Activated T-cell treated with anti-CD3 and anti-CD28 coated beads, Interleukin-2, amount 50 U/mL, for 48 hours (primary cell): ENCODE measurements at regions not wholly inside any gene's neighbourhood (a gene's known extent, or its start where the extent isn't known, plus 50 kb on each side); places are given as distances from the start of the nearest gene placed in this dataset.
"Not testable (repeated sequence)": the region's sequence is repeated elsewhere in the genome, so short reads cannot be mapped to it uniquely, and the experiment has no call there.

Experiments
- DNase-seq, 2 experiments: peaks; one replicate each; pipeline ENCODE4 v3.0.0-alpha.2; 2020

DNA sequence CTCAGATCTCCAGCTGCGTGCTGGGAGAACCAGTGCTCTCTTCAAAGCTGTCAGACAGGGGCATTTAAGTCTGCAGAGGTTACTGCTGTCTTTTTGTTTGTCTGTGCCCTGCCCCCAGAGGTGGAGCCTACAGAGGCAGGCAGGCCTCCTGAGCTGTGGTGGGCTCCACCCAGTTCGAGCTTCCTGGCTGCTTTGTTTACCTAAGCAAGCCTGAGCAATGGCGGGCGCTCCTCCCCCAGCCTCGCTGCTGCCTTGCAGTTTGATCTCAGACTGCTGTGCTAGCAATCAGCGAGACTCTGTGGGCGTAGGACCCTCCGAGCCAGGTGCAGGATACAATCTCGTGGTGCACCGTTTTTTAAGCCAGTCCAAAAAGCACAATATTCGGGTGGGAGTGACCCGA is 864.4 kb downstream of the GBE1 start:
- DNase-seq: not testable (repeated sequence)

DNA sequence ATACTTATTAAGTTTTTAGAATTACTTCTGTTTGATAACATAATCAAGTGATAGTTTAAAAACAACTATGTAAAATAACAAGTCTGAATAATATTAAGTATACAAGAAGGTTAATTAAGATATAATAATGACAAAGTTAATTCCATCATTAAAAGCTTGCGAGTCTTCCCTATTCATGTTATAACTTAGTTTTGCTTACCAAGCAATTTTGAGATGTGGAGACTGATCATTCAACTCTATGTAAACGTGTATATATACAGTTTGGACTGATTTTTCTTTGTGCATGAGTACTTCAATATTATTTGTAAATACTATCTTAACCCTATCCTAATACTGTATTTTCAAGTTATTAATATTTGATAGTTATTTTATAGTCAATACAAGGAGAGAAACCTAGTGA is 870.9 kb downstream of the GBE1 start:
- DNase-seq: no peak

DNA sequence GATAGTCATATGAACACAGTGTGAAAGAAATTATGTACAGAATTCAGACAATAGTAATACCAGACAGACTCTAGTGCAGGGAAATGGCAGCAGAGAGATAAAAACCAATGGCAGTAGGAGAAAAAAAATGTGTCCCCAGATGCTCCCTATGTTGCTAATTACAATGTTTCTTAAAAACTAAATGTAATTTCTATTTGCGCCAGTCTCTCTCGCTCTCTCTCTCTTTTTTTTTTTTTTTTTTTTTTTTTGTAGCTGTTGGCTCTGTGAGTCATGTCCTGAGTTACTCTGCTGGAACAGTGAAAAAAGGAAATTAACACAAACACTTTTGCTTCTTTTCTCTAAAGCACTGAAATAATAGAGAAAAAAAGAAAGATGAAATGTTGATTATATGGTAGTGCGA is 871.9 kb downstream of the GBE1 start:
- DNase-seq: no peak

DNA sequence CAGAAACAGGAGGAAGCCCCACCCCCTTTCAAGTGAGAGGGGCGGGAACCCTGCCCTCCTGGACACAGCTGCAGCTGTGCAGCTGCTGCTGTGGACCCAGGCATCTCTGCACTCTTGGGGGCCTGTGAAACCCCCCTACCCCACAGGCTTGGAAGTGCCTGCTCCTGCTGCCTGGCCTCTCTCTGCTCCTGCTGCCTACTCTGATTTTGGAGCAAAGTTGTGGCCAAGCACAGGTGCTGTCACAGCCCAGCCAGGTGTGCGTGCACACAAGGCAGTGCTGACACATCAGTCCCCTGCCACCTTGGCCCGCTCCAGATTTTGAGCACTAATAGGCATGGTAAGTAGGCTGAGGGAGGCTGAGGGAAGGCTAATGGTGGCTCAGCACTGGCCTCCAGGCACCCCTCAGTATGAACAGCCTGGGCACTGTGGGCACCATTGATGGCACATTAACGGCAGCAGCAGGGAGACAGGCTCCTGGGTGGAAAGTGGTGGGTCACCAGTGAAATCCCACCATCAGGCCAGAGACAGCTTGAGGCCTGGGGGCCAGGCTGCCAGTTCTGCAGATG is 890.9 kb downstream of the GBE1 start:
- DNase-seq: no peak

DNA sequence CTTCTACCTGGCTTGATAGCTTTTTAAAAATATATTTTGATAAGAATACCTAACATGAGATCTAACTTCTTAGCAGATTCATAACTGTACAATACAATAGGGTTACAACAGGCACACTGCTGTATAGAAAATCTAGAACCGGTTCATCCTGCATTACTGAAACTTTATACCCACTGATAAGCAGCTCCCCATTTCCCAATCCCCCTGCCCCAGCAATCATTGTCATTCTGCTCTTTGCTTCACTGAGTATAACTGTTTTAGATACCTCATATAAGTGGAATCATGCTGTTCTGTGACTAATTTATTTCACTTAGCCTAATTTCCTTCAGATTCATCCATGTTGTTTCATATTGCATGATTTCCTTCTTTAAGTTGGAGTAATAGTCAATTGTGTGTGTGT is 906.0 kb downstream of the GBE1 start:
- no peak for DNase-seq

DNA sequence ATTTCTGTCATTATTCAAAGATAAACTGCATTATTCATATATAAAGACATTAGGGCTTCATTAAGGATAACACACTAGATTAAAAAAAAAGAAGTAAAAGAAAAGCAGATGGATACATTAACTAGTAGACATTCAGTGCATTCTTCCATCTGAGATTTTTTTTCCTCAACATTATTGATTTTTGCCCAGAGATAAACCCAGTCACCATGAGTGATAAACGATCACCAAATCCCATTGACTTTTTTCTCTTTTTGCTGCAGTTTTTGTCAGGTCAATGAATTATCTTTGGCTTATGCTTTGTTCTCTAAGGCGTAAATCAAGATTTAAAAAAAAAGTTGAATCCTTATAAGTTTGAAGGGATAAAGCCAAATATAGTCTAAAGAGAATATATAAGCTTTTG is 925.0 kb downstream of the GBE1 start:
- no peak for DNase-seq

DNA sequence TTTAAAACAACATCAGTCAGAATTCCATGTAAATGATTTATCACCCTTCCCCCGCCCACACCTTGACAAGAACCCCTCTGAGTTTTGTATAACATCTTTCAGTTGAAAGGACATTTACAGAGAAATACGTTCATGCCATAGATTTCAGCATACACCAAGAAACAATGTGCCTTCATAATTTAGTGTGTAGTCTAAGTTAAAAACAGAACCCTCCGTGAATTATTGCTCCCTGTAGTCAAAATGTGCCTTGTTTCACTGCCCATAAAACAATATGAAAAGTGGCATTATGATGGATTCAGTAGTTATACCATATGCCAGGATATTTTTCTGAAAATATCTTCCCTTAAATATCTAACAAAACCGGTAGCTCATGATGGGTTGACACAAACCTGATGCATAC is 953.9 kb downstream of the GBE1 start:
- DNase-seq: no peak

DNA sequence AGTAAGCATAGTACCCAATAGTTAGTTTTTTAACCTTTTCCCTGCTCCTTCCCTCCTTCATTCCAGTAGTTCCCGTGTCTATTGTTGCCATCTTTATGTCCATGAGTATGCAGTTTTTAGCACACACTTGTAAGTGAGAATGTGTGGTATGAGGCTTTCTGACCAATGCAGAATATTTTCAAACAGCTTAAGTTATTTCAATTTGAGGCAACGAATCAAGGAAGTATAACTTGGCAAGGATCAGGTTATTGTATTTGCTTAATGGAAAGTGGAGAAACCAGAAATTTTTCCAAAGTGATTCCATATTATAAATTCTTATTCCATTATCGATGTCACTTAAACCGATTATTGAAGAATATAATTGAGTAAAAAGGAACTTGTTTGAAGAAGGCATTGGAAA is 954.8 kb downstream of the GBE1 start:
- DNase-seq: no peak

DNA sequence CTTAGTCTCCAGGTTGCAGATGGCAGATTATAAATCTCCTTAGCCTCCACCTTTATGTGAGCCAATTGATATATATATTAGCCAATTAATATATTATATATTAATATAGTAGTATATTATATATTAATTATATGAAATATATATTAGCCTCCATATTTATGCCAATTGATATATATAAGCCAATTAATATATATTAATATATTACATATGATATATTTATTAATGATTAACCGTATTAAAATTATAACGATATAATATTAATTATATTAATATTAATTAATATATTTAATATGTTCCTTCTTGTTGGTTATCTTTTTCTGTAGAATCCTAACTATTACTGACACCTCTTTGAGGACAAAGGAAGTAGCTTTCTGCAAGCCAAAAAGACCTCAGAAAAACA is 972.5 kb downstream of the GBE1 start:
- no peak for DNase-seq

DNA sequence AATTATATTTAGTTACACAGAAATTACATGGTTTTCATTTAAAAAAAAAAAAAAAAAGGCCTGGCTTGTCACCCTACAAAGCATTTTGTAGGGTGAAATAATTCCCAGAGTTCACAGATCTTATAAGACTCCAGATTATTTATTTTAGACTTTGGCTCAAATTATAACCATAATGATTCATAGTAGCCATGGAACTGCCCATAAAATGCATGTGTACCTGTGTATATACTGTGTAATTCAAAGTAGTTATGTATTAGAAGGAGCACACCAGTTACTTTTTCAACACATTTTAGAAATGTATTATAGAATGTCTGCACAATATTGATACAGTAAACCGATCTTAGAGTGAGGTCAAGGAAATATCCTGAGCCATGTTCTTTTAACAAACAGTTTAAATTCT is 975.6 kb downstream of the GBE1 start:
- DNase-seq: no peak

DNA sequence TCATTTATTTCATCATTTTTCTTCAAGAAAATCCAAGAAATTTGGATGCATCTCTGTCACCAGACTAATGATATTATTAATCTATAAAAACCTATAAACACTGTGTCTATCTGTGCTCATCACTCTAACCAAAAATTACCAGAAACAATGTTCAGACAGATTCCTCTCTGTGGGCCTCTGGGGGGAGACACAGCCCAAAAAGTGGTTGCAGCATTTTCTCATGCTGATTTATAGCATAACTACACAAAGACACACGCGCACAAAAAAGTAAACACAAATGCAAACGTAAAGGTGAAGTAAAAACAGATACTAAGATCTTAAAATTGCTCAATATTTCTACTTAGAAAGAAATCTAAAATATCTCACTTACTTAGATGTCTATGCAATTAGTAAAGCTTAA is 976.0 kb downstream of the GBE1 start:
- no peak for DNase-seq

DNA sequence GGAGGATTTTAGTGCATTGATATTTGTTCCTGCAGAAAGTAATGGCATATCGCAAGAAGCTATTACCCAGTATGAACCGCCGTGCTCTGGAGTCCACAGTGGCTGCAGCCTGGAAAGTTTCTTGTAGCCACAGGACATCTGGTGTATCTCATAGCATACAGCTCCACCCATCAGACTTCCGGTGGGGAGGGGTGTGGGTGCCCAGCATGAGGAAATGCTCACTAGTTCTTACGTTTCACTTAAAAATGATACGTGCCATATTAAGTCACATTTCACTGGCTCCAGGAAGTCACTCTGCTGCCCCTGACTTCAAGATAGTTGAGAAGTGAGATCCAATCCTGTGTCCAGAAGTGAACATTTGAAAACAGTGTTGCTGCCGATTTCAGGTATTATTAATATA is 990.4 kb downstream of the GBE1 start:
- DNase-seq: no peak

DNA sequence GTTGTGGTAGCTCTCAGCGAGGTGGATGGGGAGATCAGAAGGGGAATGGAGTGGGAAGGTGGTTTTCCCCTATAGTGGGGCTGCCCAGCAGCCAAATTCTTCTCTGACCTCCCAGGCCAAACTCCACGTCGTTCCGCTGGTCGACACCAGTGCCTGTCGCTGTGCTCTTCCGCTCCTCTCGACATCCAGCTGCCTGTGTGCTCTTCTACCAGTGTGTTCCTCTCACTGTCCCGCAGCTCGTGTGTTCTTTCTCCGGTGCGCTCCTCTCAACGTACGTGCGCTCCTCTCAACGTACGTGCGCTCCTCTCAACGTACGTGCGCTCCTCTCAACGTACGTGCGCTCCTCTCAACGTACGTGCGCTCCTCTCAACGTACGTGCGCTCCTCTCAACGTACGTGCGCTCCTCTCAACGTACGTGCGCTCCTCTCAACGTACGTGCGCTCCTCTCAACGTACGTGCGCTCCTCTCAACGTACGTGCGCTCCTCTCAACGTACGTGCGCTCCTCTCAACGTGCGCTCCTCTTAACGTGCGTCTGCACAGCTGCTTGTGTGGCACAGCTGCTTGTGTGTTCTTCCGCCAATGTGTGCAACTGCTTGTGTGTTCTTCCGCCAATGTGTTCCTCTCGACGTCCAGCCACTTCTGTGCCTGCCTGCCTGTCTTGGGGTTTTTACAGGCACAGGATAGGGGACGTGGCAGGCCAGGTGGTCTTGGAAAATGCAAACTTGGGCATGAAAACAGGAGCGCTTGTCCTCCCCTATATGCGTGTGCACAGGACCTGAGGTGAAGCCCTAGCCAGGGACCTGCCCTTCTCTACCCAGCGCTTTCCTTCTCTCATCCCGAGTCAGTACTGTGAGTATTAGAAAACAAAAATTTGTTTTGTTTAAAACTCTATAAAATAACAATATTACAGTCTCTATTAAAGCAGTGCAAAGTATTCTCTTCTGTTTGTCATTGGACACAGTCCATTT is 991.1 kb downstream of the GBE1 start:
- DNase-seq: no peak

DNA sequence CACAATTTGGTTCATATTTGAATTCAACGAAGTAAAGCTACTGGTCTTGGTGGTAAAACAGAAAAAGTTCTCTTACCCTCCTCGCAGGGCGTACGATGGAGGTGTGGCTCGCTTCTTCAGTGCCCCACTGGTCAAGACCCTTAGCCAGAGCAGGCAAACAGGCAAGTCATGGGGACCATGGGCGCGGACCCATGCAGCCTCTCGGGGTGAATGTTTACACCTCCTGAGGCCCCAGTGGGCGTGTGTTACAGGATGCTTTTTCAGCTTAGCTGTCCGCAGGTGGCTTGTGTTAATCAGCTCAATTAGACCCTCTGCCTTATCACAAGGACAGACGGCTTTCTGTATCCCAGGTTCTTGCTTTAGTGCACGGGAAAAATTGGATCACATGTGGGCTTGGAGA is 991.8 kb downstream of the GBE1 start:
- no peak for DNase-seq

DNA sequence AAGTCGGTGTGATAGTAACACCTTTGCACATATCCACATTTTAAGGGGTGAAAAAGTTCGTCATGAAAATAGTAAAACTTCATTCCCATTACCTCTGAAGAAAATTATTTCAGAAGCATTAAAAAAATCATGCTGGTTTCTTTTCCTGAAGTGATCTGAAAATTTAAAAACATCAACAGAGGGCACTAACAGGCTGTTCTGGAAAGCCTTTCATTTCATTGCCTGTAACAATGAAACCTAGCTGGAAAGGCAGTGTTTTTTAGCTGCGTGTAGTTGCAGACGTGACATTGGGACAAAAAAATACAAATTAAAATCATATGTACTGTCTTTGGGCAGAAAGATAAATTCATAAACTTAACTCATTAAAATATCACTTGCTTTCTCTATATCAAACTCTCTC is 993.8 kb downstream of the GBE1 start:
- DNase-seq: no peak

DNA sequence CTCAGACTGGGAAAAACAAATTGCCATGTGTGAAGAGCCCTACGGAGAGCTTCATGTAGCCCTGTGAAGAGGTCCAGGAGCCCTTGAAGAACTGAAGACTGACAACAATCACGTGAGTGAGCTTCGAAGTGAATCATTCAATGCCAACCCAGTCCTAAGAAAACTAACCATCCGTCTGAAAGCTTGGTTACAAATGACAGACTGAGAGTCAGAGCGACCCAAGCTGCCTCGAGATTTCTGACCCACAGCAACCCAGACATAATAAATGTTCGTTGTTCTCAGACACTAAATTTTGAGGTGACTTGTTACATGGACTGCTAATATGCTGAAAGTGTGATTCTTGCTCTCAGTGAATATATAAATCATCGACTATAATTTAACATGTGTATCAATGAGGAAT is 987.2 kb upstream of the ROBO1 start:
- DNase-seq: no peak

DNA sequence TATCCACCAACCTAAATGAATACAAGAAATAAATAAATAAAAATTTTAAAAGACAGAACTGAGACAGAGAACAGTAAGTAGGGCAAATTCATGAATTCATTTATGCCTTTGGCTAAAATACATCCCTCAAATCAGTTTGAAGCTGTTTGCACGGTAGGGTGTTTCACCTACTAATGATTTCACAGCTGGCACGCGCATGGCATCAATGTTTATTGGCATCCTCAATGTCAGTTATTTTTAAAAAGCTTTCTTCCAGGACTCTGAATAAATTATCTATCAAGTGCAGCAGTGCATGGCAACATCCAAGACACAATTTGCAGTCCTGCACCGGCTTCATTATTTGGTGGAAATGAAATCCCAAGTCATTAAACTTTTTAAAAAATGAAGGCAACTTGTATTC is 985.2 kb upstream of the ROBO1 start:
- DNase-seq: no peak

DNA sequence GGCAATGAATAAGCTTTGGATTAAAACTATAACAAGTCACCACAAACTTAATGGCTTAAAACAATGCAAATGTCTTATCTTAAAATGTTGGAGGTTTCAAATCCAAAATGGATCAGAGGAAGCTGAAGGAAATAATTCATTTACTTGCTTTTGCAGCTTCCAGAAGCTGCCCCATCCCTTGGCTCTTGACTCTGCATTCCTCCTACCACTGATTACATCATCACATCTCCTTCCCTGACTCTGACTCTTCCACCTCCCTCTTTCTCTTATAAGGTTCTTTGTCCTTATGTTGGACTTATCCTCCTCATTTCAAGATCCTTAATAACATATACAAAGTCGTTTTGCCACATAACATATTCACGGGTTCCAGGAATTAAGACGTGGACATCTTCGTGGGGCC is 982.8 kb upstream of the ROBO1 start:
- no peak for DNase-seq

DNA sequence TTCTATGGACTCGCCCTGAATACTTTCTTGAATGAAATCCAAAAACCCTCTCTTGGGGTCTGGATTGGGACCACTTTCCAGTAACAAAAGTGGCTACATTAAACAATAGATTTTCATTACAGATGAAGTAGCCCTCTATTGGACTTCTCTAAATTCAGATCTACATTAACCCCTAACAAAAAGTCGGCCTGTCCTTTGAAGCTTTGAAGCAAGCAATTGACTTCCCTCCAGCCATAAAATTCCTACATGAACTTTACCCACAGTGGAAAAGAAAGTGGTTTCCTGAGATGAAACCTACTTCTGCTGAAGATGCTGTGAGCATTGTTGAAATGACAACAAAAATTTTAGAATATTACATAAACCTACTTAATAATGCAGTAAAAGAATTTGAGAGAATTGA is 967.1 kb upstream of the ROBO1 start:
- no peak for DNase-seq

DNA sequence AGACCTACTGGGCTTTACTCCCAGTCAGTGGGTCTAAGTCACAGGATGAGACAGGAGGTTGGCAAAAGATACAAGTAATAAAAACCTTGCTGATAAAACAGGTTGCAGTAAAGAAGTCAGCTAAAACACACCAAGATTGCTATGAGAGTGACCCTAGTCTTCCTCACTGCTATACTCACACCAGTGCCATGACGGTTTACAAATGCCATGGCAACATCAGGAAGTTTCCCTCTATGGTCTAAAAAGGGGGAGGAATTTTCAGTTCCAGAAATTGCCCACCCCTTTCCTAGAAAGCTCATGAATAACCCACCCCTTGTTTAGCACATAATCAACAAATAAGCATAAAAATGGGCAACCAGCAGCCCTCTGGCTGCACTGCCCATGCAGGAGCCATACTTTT is 966.7 kb upstream of the ROBO1 start:
- DNase-seq: no peak

DNA sequence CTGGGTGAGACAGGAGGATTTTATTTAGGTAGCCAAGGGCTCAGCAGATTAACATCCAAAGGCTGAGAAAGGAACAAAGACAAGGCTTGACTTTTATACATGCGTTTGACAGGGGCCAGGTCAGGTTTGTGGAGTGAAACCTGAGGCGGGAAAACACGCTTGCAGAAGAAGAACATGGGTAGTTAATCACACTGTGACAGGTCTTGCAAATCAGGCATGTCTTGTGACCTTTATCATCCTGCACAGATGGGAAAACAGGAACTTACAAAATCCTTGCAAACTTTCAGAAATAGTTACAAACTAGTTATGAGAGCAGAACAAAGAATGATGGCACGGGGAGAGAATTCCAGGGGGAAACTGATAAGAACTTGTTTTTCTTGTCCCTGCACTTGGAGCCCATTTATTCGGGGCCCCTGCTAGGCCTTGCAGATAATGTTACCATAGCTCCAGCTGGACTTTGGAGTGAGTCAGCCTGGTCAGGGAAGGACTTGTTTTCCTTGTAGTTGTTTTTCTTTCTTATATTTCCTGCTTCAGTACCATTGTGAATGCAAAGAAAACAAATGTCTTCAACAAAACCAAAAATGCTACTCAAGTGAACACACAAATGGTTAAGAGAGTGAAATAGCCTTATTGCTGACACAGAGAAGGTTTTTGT is 965.9 kb upstream of the ROBO1 start:
- no peak for DNase-seq

DNA sequence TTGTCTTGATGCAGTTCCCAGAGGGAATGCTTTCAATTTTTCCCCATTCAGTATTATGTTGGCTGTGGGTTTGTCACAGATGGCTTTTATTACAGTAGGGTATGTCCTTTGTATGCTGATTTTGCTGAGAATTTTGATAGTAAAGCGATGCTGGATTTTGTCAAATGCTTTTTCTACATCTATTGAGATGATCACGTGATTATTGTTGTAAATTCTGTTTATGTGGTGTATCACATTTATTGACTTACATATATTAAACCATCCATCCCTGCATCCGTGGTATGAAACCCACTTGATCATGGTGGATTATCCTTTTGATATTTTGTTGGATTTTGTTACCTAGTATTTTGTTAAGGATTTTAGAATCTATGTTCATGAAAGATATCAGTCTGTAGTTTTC is 959.8 kb upstream of the ROBO1 start:
- DNase-seq: not testable (repeated sequence)

DNA sequence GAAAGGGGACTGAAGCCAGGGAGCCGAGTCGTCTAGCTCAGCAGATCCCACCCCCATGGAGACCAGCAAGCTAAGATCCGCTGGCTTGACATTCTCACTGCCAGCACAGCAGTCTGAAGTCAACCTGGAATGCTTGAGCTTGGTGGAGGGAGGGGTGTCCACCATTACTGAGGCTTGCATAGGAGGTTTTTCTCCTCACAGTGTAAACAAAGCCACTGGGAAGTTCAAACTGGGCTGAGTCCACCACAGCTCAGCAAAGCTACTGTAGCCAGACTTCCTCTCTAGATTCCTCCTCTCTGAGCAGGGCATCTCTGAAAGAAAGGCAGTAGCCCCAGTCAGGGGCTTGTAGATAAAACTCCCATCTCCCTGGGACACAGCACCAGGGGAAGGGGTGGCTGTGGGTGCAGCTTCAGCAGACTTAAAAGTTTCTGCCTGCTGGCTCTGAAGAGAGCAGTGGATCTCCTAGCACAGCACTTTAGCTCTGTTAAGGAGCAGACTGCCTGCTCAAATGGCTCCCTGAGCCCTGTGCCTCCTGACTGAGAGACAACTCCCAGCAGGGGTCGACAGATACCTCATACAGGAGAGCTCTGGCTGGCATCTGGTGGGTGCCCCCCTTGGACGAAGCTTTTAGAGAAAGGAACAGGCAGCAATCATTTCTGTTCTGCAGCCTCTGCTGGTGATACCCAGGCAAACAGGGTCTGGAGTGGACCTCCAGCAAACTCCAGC is 942.0 kb upstream of the ROBO1 start:
- DNase-seq: not testable (repeated sequence)

DNA sequence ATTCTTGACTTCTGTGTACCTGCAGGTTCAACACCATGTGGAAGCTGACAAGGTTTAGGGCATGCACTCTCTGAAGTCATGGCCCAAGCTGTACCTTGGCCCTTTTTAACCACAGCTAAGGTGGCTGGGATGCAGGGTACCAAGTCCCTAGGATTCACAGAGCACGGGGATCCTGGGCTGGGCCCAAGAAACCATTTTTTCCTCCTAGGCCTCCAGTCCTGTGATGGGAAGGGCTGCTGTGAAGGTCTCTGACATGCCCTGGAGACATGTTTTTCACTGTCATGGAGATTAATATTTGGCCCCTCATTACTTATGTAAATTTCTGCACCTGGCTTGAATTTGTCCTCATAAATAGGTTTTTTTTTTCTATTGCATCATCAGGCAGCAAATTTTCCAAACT is 937.5 kb upstream of the ROBO1 start:
- DNase-seq: no peak
